ENCODE measurements at regions not wholly inside any gene's neighbourhood (a gene's known extent, or its start where the extent isn't known, plus 50 kb on each side); places are given as distances from the start of the nearest gene placed in this dataset.

- TF ChIP-seq, protein P1, sequence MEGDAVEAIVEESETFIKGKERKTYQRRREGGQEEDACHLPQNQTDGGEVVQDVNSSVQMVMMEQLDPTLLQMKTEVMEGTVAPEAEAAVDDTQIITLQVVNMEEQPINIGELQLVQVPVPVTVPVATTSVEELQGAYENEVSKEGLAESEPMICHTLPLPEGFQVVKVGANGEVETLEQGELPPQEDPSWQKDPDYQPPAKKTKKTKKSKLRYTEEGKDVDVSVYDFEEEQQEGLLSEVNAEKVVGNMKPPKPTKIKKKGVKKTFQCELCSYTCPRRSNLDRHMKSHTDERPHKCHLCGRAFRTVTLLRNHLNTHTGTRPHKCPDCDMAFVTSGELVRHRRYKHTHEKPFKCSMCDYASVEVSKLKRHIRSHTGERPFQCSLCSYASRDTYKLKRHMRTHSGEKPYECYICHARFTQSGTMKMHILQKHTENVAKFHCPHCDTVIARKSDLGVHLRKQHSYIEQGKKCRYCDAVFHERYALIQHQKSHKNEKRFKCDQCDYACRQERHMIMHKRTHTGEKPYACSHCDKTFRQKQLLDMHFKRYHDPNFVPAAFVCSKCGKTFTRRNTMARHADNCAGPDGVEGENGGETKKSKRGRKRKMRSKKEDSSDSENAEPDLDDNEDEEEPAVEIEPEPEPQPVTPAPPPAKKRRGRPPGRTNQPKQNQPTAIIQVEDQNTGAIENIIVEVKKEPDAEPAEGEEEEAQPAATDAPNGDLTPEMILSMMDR (IDR thresholded peaks at IDR 0.05; ENCODE audit: low read depth, low read length, poor library complexity, severe bottlenecking) = no peak
- no peak for TF ChIP-seq EZH2phosphoT487 (IDR thresholded peaks at IDR 0.05; ENCODE audit: borderline replicate concordance, low read length)
These were observed 76.9 kb upstream of the AGAP1 start for GRCh38 chr2:235416858-235417499.

Data from DOHH2 (cell line).